Gastrocnemius medialis (tissue), 4 donors: ENCODE measurements at regions not wholly inside any gene's neighbourhood (a gene's known extent, or its start where the extent isn't known, plus 50 kb on each side); places are given as distances from the start of the nearest gene placed in this dataset.

Experiments
- ATAC-seq, 2 donors: fragments of 150-250 bp; one replicate each; pipeline ENCODE4 v1.9.1; 2016
- DNase-seq, 2 donors: peaks; one replicate each; pipeline ENCODE4 v3.0.0-alpha.2; 2019
- H3K27ac ChIP-seq, 4 donors: fragments of 200-600 bp; sonication (generic); 1 replicate in 1 of 4; 2 replicates in 3 of 4; pipeline ENCODE4 v1.5.1; 2016 to 2018; ENCODE audit warnings: mild to moderate bottlenecking in 2 of 4, moderate library complexity in 1 of 4
- H3K27me3 ChIP-seq, 3 donors: fragments of 200-600 bp; sonication (generic) in 2 of 3; 1 replicate in 1 of 3; 2 replicates in 2 of 3; pipeline versions ENCODE4 v1.5.1 to v1.6.0; 2016 to 2019; ENCODE audit warnings: mild to moderate bottlenecking in 1 of 3, moderate library complexity in 1 of 3
- H3K36me3 ChIP-seq, 2 donors: fragments of 200-600 bp; sonication (generic) in 1 of 2; one replicate each; pipeline ENCODE4 v1.5.1; 2017 to 2018
- H3K4me1 ChIP-seq, 2 donors: fragments of 200-600 bp; sonication (generic) in 1 of 2; one replicate each; pipeline ENCODE4 v1.5.1; 2016 to 2017; ENCODE audit warnings: mild to moderate bottlenecking in 2 of 2
- H3K4me3 ChIP-seq, 4 donors: fragments of 200-600 bp; sonication (generic) in 3 of 4; 1 replicate in 1 of 4; 2 replicates in 3 of 4; pipeline ENCODE4 v1.5.1; 2016 to 2019; ENCODE audit warnings: mild to moderate bottlenecking in 2 of 4
- H3K9me3 ChIP-seq, 3 donors: fragments of 200-600 bp; sonication (generic) in 2 of 3; 1 replicate in 1 of 3; 2 replicates in 2 of 3; pipeline ENCODE4 v1.5.1; 2016 to 2019
- POLR2A ChIP-seq, 2 donors: fragments of 450-650 bp; IDR thresholded peaks; one replicate each; pipeline ENCODE4 v1.6.1; 2017; ENCODE audit warnings: antibody characterized with exemption in 2 of 2, mild to moderate bottlenecking in 2 of 2, moderate library complexity in 2 of 2
- in situ Hi-C, 4 donors: fragments of 200-750 bp; cut with MboI; loops; one replicate each; pipeline versions ENCODE4 v1.15.0 to v1.8.0; 2017; ENCODE audit warnings: low sequenced_read_pairs in 4 of 4
- intact Hi-C: fragments of 100-400 bp; cut with DNase I; formaldehyde crosslinking; loops from one replicate; pipeline ENCODE4 v1.15.1; 2023; ENCODE audit warnings: low total_unique reads
- TF ChIP-seq, protein P1 (sequence below), 5 experiments: fragments of 450-650 bp in 3 of 5; fragments of 200-600 bp in 2 of 5; sonication (generic) in 2 of 5; IDR thresholded peaks in 4 of 5; conservative IDR thresholded peaks in 1 of 5; 1 replicate in 4 of 5; 2 replicates in 1 of 5; pipeline ENCODE4 v1.5.1; 2016 to 2019; ENCODE audit warnings: antibody characterized with exemption in 5 of 5, mild to moderate bottlenecking in 3 of 5, moderate library complexity in 3 of 5

- no peak for DNase-seq
- no peaks in the 10 kb centered on the region for H3K36me3 ChIP-seq
- H3K27ac ChIP-seq, result no peak overlapping the region
- intact Hi-C loops (no loop called here), in situ Hi-C loops (no loop called here)
- H3K27me3 ChIP-seq, result no peaks in the 10 kb centered on the region
- H3K4me1 ChIP-seq, result no peaks in the 10 kb centered on the region
- H3K4me3 ChIP-seq, result no peak overlapping the region
- ATAC-seq, result no peak
- H3K9me3 ChIP-seq, result no peaks in the 10 kb centered on the region
- TF ChIP-seq, protein P1, sequence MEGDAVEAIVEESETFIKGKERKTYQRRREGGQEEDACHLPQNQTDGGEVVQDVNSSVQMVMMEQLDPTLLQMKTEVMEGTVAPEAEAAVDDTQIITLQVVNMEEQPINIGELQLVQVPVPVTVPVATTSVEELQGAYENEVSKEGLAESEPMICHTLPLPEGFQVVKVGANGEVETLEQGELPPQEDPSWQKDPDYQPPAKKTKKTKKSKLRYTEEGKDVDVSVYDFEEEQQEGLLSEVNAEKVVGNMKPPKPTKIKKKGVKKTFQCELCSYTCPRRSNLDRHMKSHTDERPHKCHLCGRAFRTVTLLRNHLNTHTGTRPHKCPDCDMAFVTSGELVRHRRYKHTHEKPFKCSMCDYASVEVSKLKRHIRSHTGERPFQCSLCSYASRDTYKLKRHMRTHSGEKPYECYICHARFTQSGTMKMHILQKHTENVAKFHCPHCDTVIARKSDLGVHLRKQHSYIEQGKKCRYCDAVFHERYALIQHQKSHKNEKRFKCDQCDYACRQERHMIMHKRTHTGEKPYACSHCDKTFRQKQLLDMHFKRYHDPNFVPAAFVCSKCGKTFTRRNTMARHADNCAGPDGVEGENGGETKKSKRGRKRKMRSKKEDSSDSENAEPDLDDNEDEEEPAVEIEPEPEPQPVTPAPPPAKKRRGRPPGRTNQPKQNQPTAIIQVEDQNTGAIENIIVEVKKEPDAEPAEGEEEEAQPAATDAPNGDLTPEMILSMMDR (IDR thresholded peaks at IDR 0.05 in 4 of 5, conservative IDR thresholded peaks at IDR 0.05 in 1 of 5), result no peak
- no peak for TF ChIP-seq POLR2A (IDR thresholded peaks at IDR 0.05)
Observed at GRCh38 chr16:55126456-55126855, 195.8 kb downstream of the IRX5 start.

DNA sequence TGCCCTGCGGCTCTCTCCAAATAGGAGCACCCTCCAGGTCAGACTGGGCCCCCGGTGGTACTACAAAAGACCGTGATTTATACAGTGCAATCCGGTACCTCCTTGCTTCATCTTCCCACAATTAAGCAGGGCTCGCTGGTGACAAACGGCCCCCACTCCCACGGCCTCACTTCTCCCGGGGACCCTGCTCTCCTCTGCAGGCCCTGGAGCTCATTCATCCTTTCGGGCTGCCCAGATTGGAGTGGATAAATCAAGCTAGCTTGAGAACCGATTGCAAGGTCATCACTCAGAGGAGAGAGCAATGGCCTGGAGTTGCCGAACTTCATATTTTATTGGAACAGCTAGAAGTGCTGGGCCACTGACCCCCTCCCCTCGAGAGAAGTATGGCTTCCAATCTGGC is 193.5 kb upstream of the IRX6 start:
- H3K4me3 ChIP-seq, result no peak overlapping the region
- no peaks in the 10 kb centered on the region for H3K9me3 ChIP-seq
- intact Hi-C loops (no loop called here), in situ Hi-C loops (no loop called here)
- no peak for ATAC-seq
- no peak overlapping the region for H3K27ac ChIP-seq
- TF ChIP-seq, protein P1 (IDR thresholded peaks at IDR 0.05 in 4 of 5, conservative IDR thresholded peaks at IDR 0.05 in 1 of 5), result no peak
- TF ChIP-seq POLR2A (IDR thresholded peaks at IDR 0.05), result no peak
- H3K27me3 ChIP-seq, result no peaks in the 10 kb centered on the region
- H3K4me1 ChIP-seq, result no peaks in the 10 kb centered on the region
- DNase-seq, result no peak
- no peaks in the 10 kb centered on the region for H3K36me3 ChIP-seq

DNA sequence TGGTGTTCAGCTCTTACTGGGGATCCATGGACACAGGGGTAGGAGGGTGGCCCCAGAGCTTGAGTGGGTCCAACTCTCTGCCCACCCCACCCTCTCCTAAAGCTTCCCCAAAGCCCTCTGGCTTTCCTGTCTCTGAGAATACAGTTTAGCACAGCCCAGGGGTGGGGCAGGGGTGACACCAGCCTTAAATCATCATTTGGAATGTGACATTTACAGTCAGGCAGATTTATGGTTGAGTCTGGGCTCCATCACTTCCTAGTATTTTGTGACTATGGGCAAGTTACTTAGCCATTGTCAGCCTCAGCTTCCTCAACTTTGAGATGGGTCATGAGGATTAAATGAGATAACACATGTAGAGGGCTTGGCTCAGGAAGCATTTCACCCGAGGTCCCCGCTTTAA is 193.1 kb upstream of the IRX6 start:
- Histone ChIP-seq H3K36me3 (no peaks in the 10 kb centered on the region), H3K4me1 (no peaks in the 10 kb centered on the region), H3K9me3 (no peaks in the 10 kb centered on the region), H3K27ac (no peak overlapping the region), H3K27me3 (no peaks in the 10 kb centered on the region), H3K4me3 (no peak overlapping the region)
- DNase-seq, result no peak
- no peak for TF ChIP-seq POLR2A (IDR thresholded peaks at IDR 0.05)
- intact Hi-C loops, result no loop called here
- no peak for ATAC-seq
- in situ Hi-C loops, result no loop called here

DNA sequence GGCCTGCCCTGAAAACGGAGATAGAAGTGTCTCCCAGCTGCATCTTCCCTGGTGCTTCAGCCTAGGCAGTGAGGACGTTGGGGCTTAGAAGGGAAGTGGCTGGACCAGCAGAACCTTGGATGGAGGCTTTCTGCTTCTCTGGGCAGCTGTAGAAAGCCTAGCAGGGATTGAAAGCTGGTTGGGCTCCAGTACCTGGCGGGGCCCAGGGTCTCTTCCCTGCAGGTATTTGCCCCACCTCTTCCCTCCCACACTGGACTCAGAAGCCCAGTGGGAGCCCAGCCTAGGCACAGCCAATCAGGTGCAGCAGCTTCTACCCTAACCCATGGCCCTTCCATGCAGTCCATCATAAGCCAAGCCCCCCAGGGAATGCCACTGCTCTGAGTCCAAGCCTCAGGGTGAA is 190.3 kb upstream of the IRX6 start:
- DNase-seq, result no peak
- in situ Hi-C loops (no loop called here), intact Hi-C loops (no loop called here)
- no peak for TF ChIP-seq POLR2A (IDR thresholded peaks at IDR 0.05)
- TF ChIP-seq, protein P1 (IDR thresholded peaks at IDR 0.05 in 4 of 5, conservative IDR thresholded peaks at IDR 0.05 in 1 of 5), result no peak
- Histone ChIP-seq H3K4me3 (no peak overlapping the region), H3K36me3 (no peaks in the 10 kb centered on the region), H3K4me1 (no peaks in the 10 kb centered on the region), H3K27ac (no peak overlapping the region), H3K27me3 (no peaks in the 10 kb centered on the region), H3K9me3 (no peaks in the 10 kb centered on the region)
- ATAC-seq, result no peak

- H3K27ac ChIP-seq, result no peak overlapping the region
- intact Hi-C loops, result no loop called here
- no peak for TF ChIP-seq POLR2A (IDR thresholded peaks at IDR 0.05)
- TF ChIP-seq, protein P1 (IDR thresholded peaks at IDR 0.05 in 4 of 5, conservative IDR thresholded peaks at IDR 0.05 in 1 of 5), result no peak
- no peaks in the 10 kb centered on the region for H3K27me3 ChIP-seq
- in situ Hi-C loops, result no loop called here
- no peak for ATAC-seq
- no peaks in the 10 kb centered on the region for H3K4me1 ChIP-seq
- no peaks in the 10 kb centered on the region for H3K36me3 ChIP-seq
- no peaks in the 10 kb centered on the region for H3K9me3 ChIP-seq
- no peak for DNase-seq
- H3K4me3 ChIP-seq, result no peak overlapping the region
Observed at GRCh38 chr16:55136356-55137150, 187.4 kb upstream of the IRX6 start.
